IMR-90 (cell line): ENCODE measurements at regions not wholly inside any gene's neighbourhood (a gene's known extent, or its start where the extent isn't known, plus 50 kb on each side); places are given as distances from the start of the nearest gene placed in this dataset.

Experiments
- ATAC-seq: fragments of 200-7000 bp; cut with Tn5 transposase; 2 replicates; pipeline ENCODE4 v1.9.1; 2020; ENCODE audit warnings: low read depth, mild to moderate bottlenecking, moderate library complexity
- BruUV-seq: library from RNA; stranded (reverse); fragments of 400-500 nt; replicated peaks from 2 replicates; lab custom pipeline; 2021; lab: Mats Ljungman, UMichigan
- CTCF ChIA-PET: fragments of 300-600 bp; formaldehyde crosslinking; extraction: SDS; loops from one replicate; lab custom pipeline; 2021; ENCODE audit warnings: antibody characterized with exemption; lab: Yijun Ruan, JAX
- POLR2A ChIA-PET: fragments of 300-600 bp; sonication (Branson Sonifier 250); formaldehyde crosslinking; loops from one replicate; lab custom pipeline; 2022; ENCODE audit warnings: antibody characterized with exemption; ENCODE audit not compliant: unreplicated experiment; lab: Charles Lee
- DNase-seq: peaks from one replicate; pipeline ENCODE4 v3.0.0; 2013
- H2AFZ ChIP-seq: replicated peaks from 2 replicates; pipeline ENCODE3; 2013; ENCODE audit warnings: low read length, mild to moderate bottlenecking; ENCODE audit not compliant: poor library complexity
- H2AK5ac ChIP-seq: 2 replicates; pipeline ENCODE4 v1.6.1; 2013; ENCODE audit warnings: low read depth, low read length, inconsistent platforms
- H2AK9ac ChIP-seq: replicated peaks from 2 replicates; pipeline ENCODE3; 2013; ENCODE audit warnings: mild to moderate bottlenecking, low read depth, low read length, moderate library complexity; ENCODE audit not compliant: poor library complexity
- H2BK120ac ChIP-seq: 2 replicates; pipeline ENCODE4 v1.6.1; 2013; ENCODE audit warnings: low read depth, low read length, inconsistent platforms
- H2BK15ac ChIP-seq: 3 replicates; pipeline ENCODE4 v1.6.1; 2013; ENCODE audit warnings: low read depth, low read length, inconsistent platforms
- H2BK20ac ChIP-seq: 2 replicates; pipeline ENCODE4 v1.6.1; 2013; ENCODE audit warnings: low read depth, mild to moderate bottlenecking, inconsistent platforms, low read length, moderate library complexity
- H2BK5ac ChIP-seq: 2 replicates; pipeline ENCODE4 v1.6.1; 2013; ENCODE audit warnings: mild to moderate bottlenecking, low read depth, low read length, inconsistent platforms; ENCODE audit not compliant: poor library complexity, severe bottlenecking
- H3K14ac ChIP-seq: replicated peaks from 2 replicates; pipeline ENCODE4 v1.6.1; 2013; ENCODE audit warnings: low read depth, low read length, inconsistent platforms
- H3K18ac ChIP-seq: 2 replicates; pipeline ENCODE4 v1.6.1; 2013; ENCODE audit warnings: low read depth, low read length, control low read depth
- H3K23ac ChIP-seq: 2 replicates; pipeline ENCODE4 v1.6.1; 2013; ENCODE audit warnings: low read depth, low read length, inconsistent platforms
- H3K27ac ChIP-seq: 2 replicates; pipeline ENCODE4 v1.5.1; 2013; ENCODE audit warnings: mild to moderate bottlenecking, control low read depth, low read length; ENCODE audit not compliant: insufficient read depth
- H3K27me3 ChIP-seq: 2 replicates; pipeline ENCODE4 v1.6.1; 2013; ENCODE audit warnings: low read length; ENCODE audit not compliant: control insufficient read depth, insufficient read depth
- H3K36me3 ChIP-seq: 2 replicates; pipeline ENCODE4 v1.6.1; 2013; ENCODE audit warnings: low read length, mixed read lengths; ENCODE audit not compliant: control insufficient read depth, insufficient read depth
- H3K4ac ChIP-seq: 2 replicates; pipeline ENCODE4 v1.6.1; 2013; ENCODE audit warnings: low read depth, low read length, inconsistent platforms
- H3K4me1 ChIP-seq: 2 replicates; pipeline ENCODE4 v1.6.1; 2013; ENCODE audit warnings: low read length, mixed read lengths; ENCODE audit not compliant: control insufficient read depth, insufficient read depth
- H3K4me2 ChIP-seq: 2 replicates; pipeline ENCODE4 v1.6.1; 2013; ENCODE audit warnings: low read depth, mild to moderate bottlenecking, control low read depth, low read length, moderate library complexity
- H3K4me3 ChIP-seq: 2 replicates; pipeline ENCODE4 v1.5.1; 2013; ENCODE audit warnings: low read depth, mild to moderate bottlenecking, control low read depth, low read length, moderate library complexity; ENCODE audit not compliant: insufficient read depth
- H3K56ac ChIP-seq: 2 replicates; pipeline ENCODE4 v1.6.1; 2013; ENCODE audit warnings: low read length, inconsistent platforms; ENCODE audit not compliant: insufficient read depth; ENCODE audit errors: extremely low read depth
- H3K79me1 ChIP-seq, 2 experiments: 2 replicates each; pipeline ENCODE4 v1.6.1; 2013; ENCODE audit warnings: low read length in 2 of 2, inconsistent platforms in 1 of 2, low read depth in 1 of 2
- H3K9ac ChIP-seq: 2 replicates; pipeline ENCODE4 v1.6.1; 2013; ENCODE audit warnings: low read depth, low read length, control low read depth
- H3K9me1 ChIP-seq: 2 replicates; pipeline ENCODE4 v1.6.1; 2013; ENCODE audit warnings: low read length, inconsistent platforms; ENCODE audit not compliant: insufficient read depth
- H3K9me3 ChIP-seq: 2 replicates; pipeline ENCODE4 v1.6.1; 2013; ENCODE audit warnings: low read length; ENCODE audit not compliant: control insufficient read depth, insufficient read depth
- H4K20me1 ChIP-seq: 2 replicates; pipeline ENCODE4 v1.6.1; 2013; ENCODE audit warnings: low read length, inconsistent platforms; ENCODE audit not compliant: insufficient read depth
- H4K5ac ChIP-seq: 2 replicates; pipeline ENCODE4 v1.6.1; 2013; ENCODE audit warnings: mild to moderate bottlenecking, low read depth, low read length, control low read depth
- H4K8ac ChIP-seq, 2 experiments: 2 replicates each; pipeline ENCODE4 v1.6.1; 2013; ENCODE audit warnings: low read depth in 2 of 2, low read length in 2 of 2, control low read depth in 1 of 2, inconsistent platforms in 1 of 2
- H4K91ac ChIP-seq: 2 replicates; pipeline ENCODE4 v1.6.1; 2013; ENCODE audit warnings: low read depth, low read length, inconsistent platforms; ENCODE audit not compliant: insufficient read depth
- BHLHE40 ChIP-seq: fragments of 150-350 bp; IDR thresholded peaks from 2 replicates; pipeline ENCODE4 v1.6.1; 2016; ENCODE audit warnings: mild to moderate bottlenecking, low read depth, low read length
- ELK1 ChIP-seq: fragments of 150-350 bp; IDR thresholded peaks from 2 replicates; pipeline ENCODE4 v1.6.1; 2016; ENCODE audit warnings: low read depth, mild to moderate bottlenecking, low read length, moderate library complexity, borderline replicate concordance
- MAFK ChIP-seq: IDR thresholded peaks from 2 replicates; pipeline ENCODE4 v1.6.1; 2012; ENCODE audit warnings: low read depth, low read length, improper control_type of control experiment
- NFE2L2 ChIP-seq: fragments of 150-350 bp; IDR thresholded peaks from 2 replicates; pipeline ENCODE4 v1.6.1; 2016; ENCODE audit warnings: low read depth, mild to moderate bottlenecking, low read length
- RCOR1 ChIP-seq: IDR thresholded peaks from 2 replicates; pipeline ENCODE4 v1.6.1; 2012; ENCODE audit warnings: mild to moderate bottlenecking, low read length, improper control_type of control experiment; ENCODE audit not compliant: insufficient replicate concordance
- RFX5 ChIP-seq: IDR thresholded peaks from 2 replicates; pipeline ENCODE4 v1.8.0; 2012; ENCODE audit warnings: low read depth, mild to moderate bottlenecking, low read length, moderate library complexity
- SMC3 ChIP-seq: fragments of 150-350 bp; IDR thresholded peaks from 2 replicates; pipeline ENCODE4 v1.6.1; 2016; ENCODE audit warnings: low read depth, mild to moderate bottlenecking, antibody characterized with exemption, low read length, moderate library complexity
- USF2 ChIP-seq: fragments of 150-350 bp; IDR thresholded peaks from 2 replicates; pipeline ENCODE4 v1.6.1; 2017; ENCODE audit warnings: mild to moderate bottlenecking, antibody characterized with exemption, low read length, low read depth
- WGBS, 2 experiments: methylation state at CpG; one replicate each; pipeline versions ENCODE4 v1.1.5 to v1.1.7; 2013; ENCODE audit warnings: missing lambda C conversion rate in 2 of 2; ENCODE audit not compliant: insufficient read length in 1 of 2; ENCODE audit errors: extremely low coverage in 2 of 2; 5-methylcytosine and 5-hydroxymethylcytosine counted together
- dilution Hi-C: fragments of 300-500 bp; cut with HindIII; formaldehyde crosslinking; loops from one replicate; pipeline ENCODE4 v1.14.3; 2018; ENCODE audit warnings: low sequenced_read_pairs; ENCODE audit not compliant: unreplicated experiment
- in situ Hi-C: fragments of 300-500 bp; cut with MboI; formaldehyde crosslinking; loops from 3 replicates; pipeline ENCODE4 v1.14.3; 2019; ENCODE audit warnings: low sequenced_read_pairs, inconsistent platforms, mixed read lengths
- intact Hi-C: fragments of 100-400 bp; cut with micrococcal nuclease; formaldehyde crosslinking; loops from 2 replicates; pipeline ENCODE4 v1.10.0; 2022

DNA sequence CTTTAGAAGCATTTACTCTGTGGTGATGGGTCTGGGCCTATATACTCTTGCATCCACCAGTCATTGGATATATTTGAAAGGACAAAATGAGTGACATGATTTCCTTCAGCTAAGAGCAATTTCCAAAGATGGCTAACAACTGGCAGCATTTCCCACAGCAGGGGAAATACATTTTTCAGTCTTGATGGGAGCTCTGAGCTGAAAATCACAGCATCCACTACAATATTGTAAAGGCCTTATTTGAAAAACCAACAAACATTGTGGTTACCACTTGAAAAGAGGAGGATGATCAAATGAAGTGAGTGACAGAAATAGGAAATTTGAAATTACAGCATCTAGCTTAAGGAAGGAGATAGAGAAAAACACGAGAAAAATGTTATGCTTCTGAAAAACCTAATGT lies 705.0 kb upstream of the EPHA7 start:
- WGBS, 2 experiments, result no CpG with 5 or more reads among the region's 1 CpG
- Histone ChIP-seq H3K4me1 (no peaks in the 10 kb centered on the region), H3K36me3 (no peaks in the 10 kb centered on the region), H3K9ac (no peak overlapping the region), H3K56ac (no peak overlapping the region), H3K14ac (no peak overlapping the region), H2AFZ (no peak overlapping the region), H4K5ac (no peak overlapping the region), H4K20me1 (no peaks in the 10 kb centered on the region), H2BK15ac (no peak overlapping the region), H3K23ac (no peak overlapping the region), H2AK5ac (no peak overlapping the region), H3K9me3 (no peaks in the 10 kb centered on the region), H3K79me1 (no peaks in the 10 kb centered on the region), H3K27ac (no peak overlapping the region), H3K9me1 (no peaks in the 10 kb centered on the region), H3K4me3 (no peak overlapping the region), H3K18ac (no peak overlapping the region), H2AK9ac (no peak overlapping the region), H3K4me2 (no peak overlapping the region), H3K4ac (no peak overlapping the region), H2BK120ac (no peak overlapping the region), H4K91ac (no peak overlapping the region), H4K8ac (no peak overlapping the region), H2BK5ac (no peak overlapping the region), H2BK20ac (no peak overlapping the region), H3K27me3 (no peaks in the 10 kb centered on the region)
- intact Hi-C loops, result no loop called here
- ATAC-seq (no peak), DNase-seq (no peak)
- BruUV-seq, result no TSS peak
- TF ChIP-seq BHLHE40 (no peak), RCOR1 (no peak), MAFK (no peak), USF2 (no peak), ELK1 (no peak), RFX5 (no peak), NFE2L2 (no peak), SMC3 (no peak)
- ChIA-PET POLR2A (no interaction called here), CTCF (no interaction called here)
- dilution Hi-C loops, result no loop called here
- in situ Hi-C loops, result no loop called here
